ENCODE measurements at regions not wholly inside any gene's neighbourhood (a gene's known extent, or its start where the extent isn't known, plus 50 kb on each side); places are given as distances from the start of the nearest gene placed in this dataset.

- DNase-seq (no peak), ATAC-seq (no peak)
- Histone ChIP-seq H3K4me1 (no peaks in the 10 kb centered on the region), H3K27ac (no peak overlapping the region), H3K9me3 (no peaks in the 10 kb centered on the region), H3K27me3 (no peaks in the 10 kb centered on the region), H3K4me3 (no peak overlapping the region), H3K36me3 (no peaks in the 10 kb centered on the region)
- WGBS, 4 donors = 69 to 77% (median 72%) methylated on average over 4 of the region's 4 CpGs
- TF ChIP-seq POLR2A (IDR thresholded peaks at IDR 0.05) = no peak
- no peak for TF ChIP-seq CTCF (IDR thresholded peaks at IDR 0.05)
- intact Hi-C loops (cut with DNase I) = no loop called here
Measured at GRCh38 chr2:155525199-155525598, 807.3 kb downstream of the NR4A2 start.

GRCh38 chr2:155519529-155520130, 812.9 kb downstream of the NR4A2 start:
- H3K9me3 ChIP-seq = no peaks in the 10 kb centered on the region
- intact Hi-C loops (cut with DNase I) = no loop called here
- DNase-seq = no peak
- H3K4me3 ChIP-seq = no peak overlapping the region
- no peaks in the 10 kb centered on the region for H3K36me3 ChIP-seq
- no peaks in the 10 kb centered on the region for H3K4me1 ChIP-seq
- no peak for ATAC-seq
- 82 to 86% (median 83%) methylated on average over 2 of the region's 2 CpGs for WGBS, 4 donors
- H3K27me3 ChIP-seq = no peaks in the 10 kb centered on the region
- TF ChIP-seq CTCF (IDR thresholded peaks at IDR 0.05) (no peak), POLR2A (IDR thresholded peaks at IDR 0.05) (no peak)
- H3K27ac ChIP-seq = no peak overlapping the region

GRCh38 chr2:155518094-155518493, 814.4 kb downstream of the NR4A2 start:
- no peak for ATAC-seq

GRCh38 chr2:155517362-155517761, 815.2 kb downstream of the NR4A2 start:
- TF ChIP-seq POLR2A (IDR thresholded peaks at IDR 0.05) = no peak
- no peak for TF ChIP-seq CTCF (IDR thresholded peaks at IDR 0.05)
- intact Hi-C loops (cut with DNase I) = no loop called here
- 76 to 84% (median 80%) methylated on average over 1 of the region's 1 CpG for WGBS, 4 donors

More at GRCh38 chr2:155518094-155518493, 814.4 kb downstream of the NR4A2 start:
- no peak overlapping the region for H3K27ac ChIP-seq
- no peaks in the 10 kb centered on the region for H3K4me1 ChIP-seq
- intact Hi-C loops (cut with DNase I) = no loop called here
- no peaks in the 10 kb centered on the region for H3K9me3 ChIP-seq
- no peak for DNase-seq
- no peak overlapping the region for H3K4me3 ChIP-seq
- H3K36me3 ChIP-seq = no peaks in the 10 kb centered on the region
- WGBS, 4 donors = 57 to 71% (median 63%) methylated on average over 3 of the region's 3 CpGs
- no peaks in the 10 kb centered on the region for H3K27me3 ChIP-seq
- TF ChIP-seq POLR2A (IDR thresholded peaks at IDR 0.05) = no peak
- no peak for TF ChIP-seq CTCF (IDR thresholded peaks at IDR 0.05)

More at GRCh38 chr2:155517362-155517761, 815.2 kb downstream of the NR4A2 start:
- no peak for DNase-seq
- no peaks in the 10 kb centered on the region for H3K9me3 ChIP-seq
- H3K27me3 ChIP-seq = no peaks in the 10 kb centered on the region
- no peak overlapping the region for H3K4me3 ChIP-seq
- ATAC-seq = no peak
- H3K36me3 ChIP-seq = no peaks in the 10 kb centered on the region
- no peak overlapping the region for H3K27ac ChIP-seq
- H3K4me1 ChIP-seq = no peaks in the 10 kb centered on the region

All from heart left ventricle (tissue), 16 donors.